WTC11 (cell line): ENCODE measurements at regions not wholly inside any gene's neighbourhood (a gene's known extent, or its start where the extent isn't known, plus 50 kb on each side); places are given as distances from the start of the nearest gene placed in this dataset.

Experiments used
- ETV6 ChIP-seq: sonication (generic); formaldehyde crosslinking; IDR thresholded peaks from 2 replicates; pipeline ENCODE4 v1.8.1; 2022; ENCODE audit warnings: mild to moderate bottlenecking, missing genetic modification reagents
- MYBL2 ChIP-seq: sonication (generic); formaldehyde crosslinking; IDR thresholded peaks from 2 replicates; pipeline ENCODE4 v1.8.1; 2023; ENCODE audit warnings: mild to moderate bottlenecking, moderate library complexity, missing genetic modification reagents
- TCF7 ChIP-seq: sonication (generic); formaldehyde crosslinking; IDR thresholded peaks from 2 replicates; pipeline ENCODE4 v1.8.0; 2022; ENCODE audit warnings: mild to moderate bottlenecking, low read depth, missing genetic modification reagents, moderate library complexity
- TF ChIP-seq, protein P1 (sequence below): fragments of 200-600 bp; IDR thresholded peaks from 2 replicates; pipeline ENCODE4 v1.8.0; 2022; ENCODE audit warnings: antibody characterized with exemption
- TF ChIP-seq, protein P2 (sequence below): sonication (generic); formaldehyde crosslinking; IDR thresholded peaks from 2 replicates; pipeline ENCODE4 v1.8.1; 2023; ENCODE audit warnings: mild to moderate bottlenecking, missing genetic modification reagents, moderate library complexity

DNA sequence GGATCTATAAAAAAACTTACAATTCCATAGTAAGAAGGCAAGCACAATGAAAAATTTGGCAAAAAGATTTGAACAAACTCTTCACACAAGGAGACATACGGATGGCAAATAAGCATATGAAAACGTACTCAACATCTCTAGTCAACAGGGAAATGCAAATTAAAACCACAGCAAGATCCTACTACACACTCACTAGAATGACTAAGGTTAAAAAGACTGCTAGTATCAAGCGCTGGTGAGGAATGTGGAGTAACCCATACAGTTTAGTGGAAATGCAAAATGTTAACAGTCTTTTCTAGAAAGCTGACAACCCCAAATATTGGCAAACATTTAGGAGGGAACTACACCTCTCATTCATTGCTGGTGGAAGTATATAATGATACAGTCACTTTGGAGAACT is 175.9 kb upstream of the SGK1 start:
- TF ChIP-seq, protein P1, sequence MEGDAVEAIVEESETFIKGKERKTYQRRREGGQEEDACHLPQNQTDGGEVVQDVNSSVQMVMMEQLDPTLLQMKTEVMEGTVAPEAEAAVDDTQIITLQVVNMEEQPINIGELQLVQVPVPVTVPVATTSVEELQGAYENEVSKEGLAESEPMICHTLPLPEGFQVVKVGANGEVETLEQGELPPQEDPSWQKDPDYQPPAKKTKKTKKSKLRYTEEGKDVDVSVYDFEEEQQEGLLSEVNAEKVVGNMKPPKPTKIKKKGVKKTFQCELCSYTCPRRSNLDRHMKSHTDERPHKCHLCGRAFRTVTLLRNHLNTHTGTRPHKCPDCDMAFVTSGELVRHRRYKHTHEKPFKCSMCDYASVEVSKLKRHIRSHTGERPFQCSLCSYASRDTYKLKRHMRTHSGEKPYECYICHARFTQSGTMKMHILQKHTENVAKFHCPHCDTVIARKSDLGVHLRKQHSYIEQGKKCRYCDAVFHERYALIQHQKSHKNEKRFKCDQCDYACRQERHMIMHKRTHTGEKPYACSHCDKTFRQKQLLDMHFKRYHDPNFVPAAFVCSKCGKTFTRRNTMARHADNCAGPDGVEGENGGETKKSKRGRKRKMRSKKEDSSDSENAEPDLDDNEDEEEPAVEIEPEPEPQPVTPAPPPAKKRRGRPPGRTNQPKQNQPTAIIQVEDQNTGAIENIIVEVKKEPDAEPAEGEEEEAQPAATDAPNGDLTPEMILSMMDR: no peak
- TF ChIP-seq TCF7 (CRISPR knock-in tag): no peak
- TF ChIP-seq, protein P2, sequence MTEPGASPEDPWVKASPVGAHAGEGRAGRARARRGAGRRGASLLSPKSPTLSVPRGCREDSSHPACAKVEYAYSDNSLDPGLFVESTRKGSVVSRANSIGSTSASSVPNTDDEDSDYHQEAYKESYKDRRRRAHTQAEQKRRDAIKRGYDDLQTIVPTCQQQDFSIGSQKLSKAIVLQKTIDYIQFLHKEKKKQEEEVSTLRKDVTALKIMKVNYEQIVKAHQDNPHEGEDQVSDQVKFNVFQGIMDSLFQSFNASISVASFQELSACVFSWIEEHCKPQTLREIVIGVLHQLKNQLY (CRISPR knock-in tag): no peak
- no peak for TF ChIP-seq MYBL2 (CRISPR knock-in tag)
- TF ChIP-seq ETV6 (CRISPR knock-in tag): no peak
